H1 (cell line): ENCODE measurements at regions not wholly inside any gene's neighbourhood (a gene's known extent, or its start where the extent isn't known, plus 50 kb on each side); places are given as distances from the start of the nearest gene placed in this dataset.

Experiments used
- CTCF ChIA-PET: fragments of 300-600 bp; sonication (Branson Sonifier 250); formaldehyde crosslinking; loops from one replicate; lab custom pipeline; 2021; ENCODE audit not compliant: partially characterized antibody; lab: Charles Lee
- POLR2A ChIA-PET: fragments of 300-600 bp; sonication (Branson Sonifier 250); formaldehyde crosslinking; loops from one replicate; lab custom pipeline; 2021; ENCODE audit warnings: inconsistent platforms; ENCODE audit not compliant: partially characterized antibody; lab: Charles Lee
- DNase-seq, 2 experiments: peaks; one replicate each; pipeline versions ENCODE4 v3.0.0 to v3.0.0-alpha.2; 2010 to 2022; ENCODE audit warnings: low spot score in 2 of 2, low read depth in 1 of 2, mixed read lengths in 1 of 2
- FAIRE-seq: peaks from 2 replicates; lab custom pipeline; 2011; peaks lifted over from hg19 to GRCh38; lab: Jason Lieb, UNC
- H2AFZ ChIP-seq: 2 replicates; pipeline ENCODE4 v1.8.1; 2012; ENCODE audit warnings: low read length, inconsistent platforms
- H2AK5ac ChIP-seq: 2 replicates; pipeline ENCODE4 v1.6.1; 2013; ENCODE audit warnings: low read depth, low read length
- H2BK120ac ChIP-seq: replicated peaks from 2 replicates; pipeline ENCODE3; 2013; ENCODE audit warnings: low read depth, low read length, inconsistent platforms
- H2BK12ac ChIP-seq: 2 replicates; pipeline ENCODE4 v1.6.1; 2013; ENCODE audit warnings: low read depth, low read length
- H2BK15ac ChIP-seq: 2 replicates; pipeline ENCODE4 v1.6.1; 2013; ENCODE audit warnings: low read length
- H2BK20ac ChIP-seq: 2 replicates; pipeline ENCODE4 v1.6.1; 2013; ENCODE audit warnings: low read length
- H2BK5ac ChIP-seq: 2 replicates; pipeline ENCODE4 v1.6.1; 2013; ENCODE audit warnings: low read depth, low read length
- H3K14ac ChIP-seq: 2 replicates; pipeline ENCODE4 v1.6.1; 2013; ENCODE audit warnings: inconsistent platforms; ENCODE audit not compliant: insufficient read length
- H3K18ac ChIP-seq: 2 replicates; pipeline ENCODE4 v1.6.1; 2013; ENCODE audit warnings: low read length; ENCODE audit errors: extremely low read depth
- H3K23ac ChIP-seq: 2 replicates; pipeline ENCODE4 v1.6.1; 2013; ENCODE audit warnings: inconsistent platforms; ENCODE audit not compliant: insufficient read length
- H3K23me2 ChIP-seq: 2 replicates; pipeline ENCODE4 v1.6.1; 2013; ENCODE audit warnings: low read depth, low read length
- H3K27ac ChIP-seq: 2 replicates; pipeline ENCODE4 v1.6.1; 2011; ENCODE audit warnings: low read depth, low read length, inconsistent platforms
- H3K27me3 ChIP-seq, 4 experiments: replicated peaks in 1 of 4; 1 replicate in 1 of 4; 2 replicates in 3 of 4; pipeline versions ENCODE4 v1.6.1 to v1.8.1; 2011 to 2013; ENCODE audit warnings: low read length in 3 of 4, mild to moderate bottlenecking in 3 of 4, inconsistent platforms in 2 of 4, mixed read lengths in 2 of 4, moderate library complexity in 1 of 4; ENCODE audit not compliant: control insufficient read depth in 3 of 4, insufficient read depth in 3 of 4; ENCODE audit errors: extremely low read depth in 1 of 4
- H3K36me3 ChIP-seq, 4 experiments: 2 replicates each; pipeline versions ENCODE4 v1.6.1 to v1.8.1; 2011 to 2013; ENCODE audit warnings: mild to moderate bottlenecking in 4 of 4, low read length in 3 of 4, moderate library complexity in 2 of 4, control low read depth in 1 of 4, inconsistent platforms in 1 of 4; ENCODE audit not compliant: insufficient read depth in 4 of 4, control insufficient read depth in 2 of 4
- H3K4ac ChIP-seq: replicated peaks from 2 replicates; pipeline ENCODE3; 2013; ENCODE audit warnings: low read length, low read depth, mixed read lengths, inconsistent platforms; ENCODE audit not compliant: insufficient read length
- H3K4me1 ChIP-seq, 4 experiments: replicated peaks in 1 of 4; 1 replicate in 1 of 4; 2 replicates in 3 of 4; pipeline versions ENCODE4 v1.6.1 to v1.8.1; 2011 to 2013; ENCODE audit warnings: low read length in 3 of 4, inconsistent platforms in 2 of 4, mixed read lengths in 1 of 4; ENCODE audit not compliant: insufficient read depth in 4 of 4, control insufficient read depth in 3 of 4
- H3K4me2 ChIP-seq, 2 experiments: 2 replicates each; pipeline versions ENCODE4 v1.6.1 to v1.8.1; 2011 to 2013; ENCODE audit warnings: low read depth in 2 of 2, low read length in 2 of 2, control low read depth in 1 of 2, inconsistent platforms in 1 of 2, mild to moderate bottlenecking in 1 of 2; ENCODE audit not compliant: insufficient read depth in 1 of 2
- H3K4me3 ChIP-seq, 4 experiments: fragments of 200-600, 300-600 bp in 1 of 4; sonication (generic), shearing (Covaris generic), sonication (Bioruptor Twin) in 1 of 4; 2 replicates each; pipeline versions ENCODE4 v1.5.1 to v1.8.1; 2011 to 2016; ENCODE audit warnings: low read length in 4 of 4, low read depth in 3 of 4, control low read depth in 2 of 4, inconsistent platforms in 2 of 4, mild to moderate bottlenecking in 2 of 4, mixed read lengths in 1 of 4, moderate library complexity in 1 of 4; ENCODE audit not compliant: insufficient read depth in 2 of 4; ENCODE audit errors: extremely low read depth in 1 of 4
- H3K56ac ChIP-seq: replicated peaks from 2 replicates; pipeline ENCODE3; 2013; ENCODE audit warnings: low read depth, mild to moderate bottlenecking, mixed read lengths, low read length, inconsistent platforms; ENCODE audit not compliant: insufficient read length
- H3K79me1 ChIP-seq: 2 replicates; pipeline ENCODE4 v1.6.1; 2013; ENCODE audit warnings: low read depth, low read length, control low read depth
- H3K79me2 ChIP-seq, 2 experiments: 2 replicates each; pipeline versions ENCODE4 v1.6.1 to v1.8.1; 2012 to 2013; ENCODE audit warnings: low read length in 2 of 2, mild to moderate bottlenecking in 2 of 2, inconsistent platforms in 1 of 2; ENCODE audit not compliant: insufficient read depth in 2 of 2, control insufficient read depth in 1 of 2
- H3K9ac ChIP-seq, 4 experiments: replicated peaks in 1 of 4; 1 replicate in 1 of 4; 2 replicates in 3 of 4; pipeline versions ENCODE4 v1.6.1 to v1.8.1; 2011 to 2013; ENCODE audit warnings: low read depth in 3 of 4, low read length in 3 of 4, control low read depth in 2 of 4, mild to moderate bottlenecking in 2 of 4, moderate library complexity in 2 of 4, inconsistent platforms in 1 of 4; ENCODE audit errors: extremely low read depth in 1 of 4
- H3K9me3 ChIP-seq, 2 experiments: 2 replicates each; pipeline versions ENCODE4 v1.6.1 to v1.8.1; 2012 to 2013; ENCODE audit warnings: mild to moderate bottlenecking in 2 of 2, moderate library complexity in 2 of 2, control low read depth in 1 of 2, inconsistent platforms in 1 of 2, low read depth in 1 of 2, low read length in 1 of 2, mixed read lengths in 1 of 2; ENCODE audit not compliant: insufficient read depth in 2 of 2
- H4K20me1 ChIP-seq, 2 experiments: replicated peaks in 1 of 2; 2 replicates each; pipeline versions ENCODE3 to v1.8.1; 2011 to 2013; ENCODE audit warnings: inconsistent platforms in 2 of 2, low read length in 2 of 2, mild to moderate bottlenecking in 1 of 2; ENCODE audit not compliant: insufficient read depth in 2 of 2, control insufficient read depth in 1 of 2
- H4K5ac ChIP-seq: 2 replicates; pipeline ENCODE4 v1.6.1; 2013; ENCODE audit warnings: low read length, low read depth, mixed read lengths, inconsistent platforms; ENCODE audit not compliant: insufficient read length
- H4K8ac ChIP-seq: 2 replicates; pipeline ENCODE4 v1.8.0; 2013; ENCODE audit warnings: mild to moderate bottlenecking, moderate library complexity, low read length, inconsistent platforms; ENCODE audit not compliant: insufficient read depth; ENCODE audit errors: extremely low read depth
- H4K91ac ChIP-seq: replicated peaks from 2 replicates; pipeline ENCODE3; 2013; ENCODE audit warnings: low read length, mixed read lengths, inconsistent platforms; ENCODE audit not compliant: insufficient read length
- ASH2L ChIP-seq: fragments of 200-600, 300-600 bp; sonication (generic); IDR thresholded peaks from one replicate; pipeline ENCODE4 v1.7.1; 2017; ENCODE audit warnings: low read length
- BACH1 ChIP-seq: IDR thresholded peaks from 2 replicates; pipeline ENCODE4 v1.6.1; 2012; ENCODE audit warnings: low read length, improper control_type of control experiment
- CHD1 ChIP-seq: IDR thresholded peaks from 2 replicates; pipeline ENCODE4 v1.6.1; 2012; ENCODE audit warnings: low read depth, low read length, improper control_type of control experiment
- CTBP2 ChIP-seq: IDR thresholded peaks from 2 replicates; pipeline ENCODE4 v1.7.0; 2011; ENCODE audit warnings: borderline replicate concordance, mild to moderate bottlenecking, moderate library complexity, mixed read lengths, low read length; ENCODE audit not compliant: insufficient read depth, insufficient read length
- EP300 ChIP-seq, 2 experiments: IDR thresholded peaks; 1 replicate in 1 of 2; 2 replicates in 1 of 2; pipeline ENCODE4 v1.6.1; 2011 to 2012; ENCODE audit warnings: low read depth in 2 of 2, low read length in 2 of 2, mild to moderate bottlenecking in 2 of 2, borderline replicate concordance in 1 of 2, inconsistent platforms in 1 of 2, moderate library complexity in 1 of 2
- EZH2 ChIP-seq: fragments of 200-600 bp; sonication (generic); IDR thresholded peaks from 2 replicates; pipeline ENCODE4 v1.7.1; 2012; ENCODE audit warnings: low read depth, mild to moderate bottlenecking, moderate library complexity, low read length, inconsistent platforms; ENCODE audit not compliant: severe bottlenecking
- HDAC2 ChIP-seq, 2 experiments: fragments of 300-600 bp in 1 of 2; sonication (generic) in 1 of 2; IDR thresholded peaks; 2 replicates each; pipeline ENCODE4 v1.6.1; 2011 to 2012; ENCODE audit warnings: low read depth in 2 of 2, low read length in 2 of 2, mild to moderate bottlenecking in 2 of 2, moderate library complexity in 2 of 2, borderline replicate concordance in 1 of 2, inconsistent platforms in 1 of 2
- JUN ChIP-seq: IDR thresholded peaks from 2 replicates; pipeline ENCODE4 v1.6.1; 2011; ENCODE audit warnings: low read depth, mild to moderate bottlenecking, improper control_type of control experiment, low read length
- POLR2AphosphoS5 ChIP-seq: IDR thresholded peaks from 2 replicates; pipeline ENCODE4 v1.6.1; 2011; ENCODE audit warnings: low read depth, low read length
- RNF2 ChIP-seq: fragments of 200-900, 300-1000 bp; sonication (generic); IDR thresholded peaks from 2 replicates; pipeline ENCODE4 v1.7.1; 2016; ENCODE audit warnings: borderline replicate concordance, low read depth, mild to moderate bottlenecking, antibody characterized with exemption, low read length; ENCODE audit not compliant: poor library complexity, severe bottlenecking; ENCODE audit errors: missing control alignments
- RXRA ChIP-seq: IDR thresholded peaks from 2 replicates; pipeline ENCODE4 v1.6.1; 2011; ENCODE audit warnings: low read depth, mild to moderate bottlenecking, low read length, moderate library complexity; ENCODE audit not compliant: insufficient read depth
- SIN3A ChIP-seq, 2 experiments: IDR thresholded peaks in 1 of 2; conservative IDR thresholded peaks in 1 of 2; 2 replicates each; pipeline ENCODE4 v1.6.1; 2011 to 2012; ENCODE audit warnings: low read length in 2 of 2, improper control_type of control experiment in 1 of 2, low read depth in 1 of 2, mild to moderate bottlenecking in 1 of 2
- SIX5 ChIP-seq: IDR thresholded peaks from 2 replicates; pipeline ENCODE4 v1.6.1; 2011; ENCODE audit warnings: mild to moderate bottlenecking, low read depth, low read length
- WGBS, 2 experiments: shearing (Covaris generic) in 1 of 2; methylation state at CpG; one replicate each; pipeline versions ENCODE4 v1.1.6 to v1.1.7; 2013 to 2015; ENCODE audit warnings: low lambda C conversion rate in 2 of 2, mixed read lengths in 2 of 2, inconsistent platforms in 1 of 2, low coverage in 1 of 2, missing lambda C conversion rate in 1 of 2; ENCODE audit not compliant: insufficient replicate concordance in 2 of 2, insufficient coverage in 1 of 2, insufficient read length in 1 of 2; ENCODE audit errors: extremely low coverage in 1 of 2, missing lambda C conversion rate in 1 of 2; 5-methylcytosine and 5-hydroxymethylcytosine counted together

GRCh38 chr9:107883496-107884124 lies 394.0 kb upstream of the KLF4 start:
- no peak overlapping the region for H3K4me3 ChIP-seq
- no peak for FAIRE-seq
- no peaks in the 10 kb centered on the region for H3K79me1 ChIP-seq
- no peak overlapping the region for H3K27ac ChIP-seq
- no peak overlapping the region for H2BK20ac ChIP-seq
- no peak overlapping the region for H3K23ac ChIP-seq
- H3K14ac ChIP-seq, result no peak overlapping the region
- POLR2A ChIA-PET, result no interaction called here
- H4K20me1 ChIP-seq, result no peaks in the 10 kb centered on the region
- CTCF ChIA-PET, result interaction anchor here (0.8 to 1.1 kb wide), 4 partner anchors 36 to 891 kb away, joined by 3 to 5 read pairs (median 3); no protein-coding TSS in a partner anchor
- no peak overlapping the region for H4K8ac ChIP-seq
- H3K79me2 ChIP-seq, result no peaks in the 10 kb centered on the region
- H2AFZ ChIP-seq, result no peak overlapping the region
- H3K36me3 ChIP-seq, result no peaks in the 10 kb centered on the region
- no peaks in the 10 kb centered on the region for H3K9me3 ChIP-seq
- no peak overlapping the region for H2BK15ac ChIP-seq
- no peaks in the 10 kb centered on the region for H3K27me3 ChIP-seq
- 90% methylated on average over 4 of the region's 4 CpGs; no CpG with 5 or more reads in 1 of the 2 experiments for WGBS, 2 experiments
- no peak overlapping the region for H3K56ac ChIP-seq
- H2AK5ac ChIP-seq, result no peak overlapping the region
- no peak overlapping the region for H3K18ac ChIP-seq
- H4K5ac ChIP-seq, result no peak overlapping the region
- H2BK5ac ChIP-seq, result no peak overlapping the region
- no peak for DNase-seq
- H2BK120ac ChIP-seq, result no peak overlapping the region
- H3K9ac ChIP-seq, result no peak overlapping the region
- no peak overlapping the region for H2BK12ac ChIP-seq
- H4K91ac ChIP-seq, result no peak overlapping the region
- no peak overlapping the region for H3K4me2 ChIP-seq
- no peaks in the 10 kb centered on the region for H3K4me1 ChIP-seq
- no peaks in the 10 kb centered on the region for H3K23me2 ChIP-seq
- no peak overlapping the region for H3K4ac ChIP-seq
- TF ChIP-seq POLR2AphosphoS5 (no peak), SIN3A (conservative IDR thresholded peaks at IDR 0.05 in 1 of 2, IDR thresholded peaks at IDR 0.05 in 1 of 2; ENCODE audit: low read depth in 1 of 2, low read length in 2 of 2) (no peak), SIX5 (no peak), EZH2 (no peak), CHD1 (no peak), RNF2 (no peak), RXRA (no peak), BACH1 (no peak), CTBP2 (no peak), JUN (no peak), EP300 (IDR thresholded peaks at IDR 0.05; ENCODE audit: borderline replicate concordance in 1 of 2, low read depth in 2 of 2, low read length in 2 of 2) (no peak), ASH2L (no peak), HDAC2 (IDR thresholded peaks at IDR 0.05; ENCODE audit: borderline replicate concordance in 1 of 2, low read depth in 2 of 2, low read length in 2 of 2) (no peak)
